ENCODE measurements at regions not wholly inside any gene's neighbourhood (a gene's known extent, or its start where the extent isn't known, plus 50 kb on each side); places are given as distances from the start of the nearest gene placed in this dataset.

DNA sequence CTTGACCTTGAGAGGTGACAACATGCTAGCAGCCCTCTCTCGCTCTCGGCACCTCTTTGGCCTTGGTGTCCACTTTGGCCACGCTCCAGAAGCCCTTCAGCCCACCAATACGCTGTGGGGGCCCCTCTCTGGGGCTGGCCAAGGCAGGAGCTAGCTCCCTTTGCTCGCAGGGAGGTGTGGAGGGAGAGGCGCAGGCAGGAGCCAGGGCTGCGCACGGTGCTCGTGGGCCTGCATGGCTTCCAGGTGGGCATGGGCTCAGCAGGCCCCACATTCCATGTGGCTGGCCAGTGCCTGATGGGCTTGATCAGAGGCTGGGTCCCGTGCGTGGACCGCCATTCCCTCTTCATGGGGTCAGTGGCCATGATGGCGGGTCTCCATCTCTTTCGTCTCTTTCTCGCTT lies 1237.0 kb upstream of the USP15 start:
- TF ChIP-seq CTCF (IDR thresholded peaks at IDR 0.05; ENCODE audit: borderline replicate concordance, control extremely low read depth, extremely low read depth, insufficient read depth, missing control alignments) = no peak
- in situ Hi-C loops (cut with MboI; ENCODE audit: low sequenced_read_pairs, unreplicated experiment) = no loop called here
- DNase-seq (ENCODE audit: low spot score) = no peak

DNA sequence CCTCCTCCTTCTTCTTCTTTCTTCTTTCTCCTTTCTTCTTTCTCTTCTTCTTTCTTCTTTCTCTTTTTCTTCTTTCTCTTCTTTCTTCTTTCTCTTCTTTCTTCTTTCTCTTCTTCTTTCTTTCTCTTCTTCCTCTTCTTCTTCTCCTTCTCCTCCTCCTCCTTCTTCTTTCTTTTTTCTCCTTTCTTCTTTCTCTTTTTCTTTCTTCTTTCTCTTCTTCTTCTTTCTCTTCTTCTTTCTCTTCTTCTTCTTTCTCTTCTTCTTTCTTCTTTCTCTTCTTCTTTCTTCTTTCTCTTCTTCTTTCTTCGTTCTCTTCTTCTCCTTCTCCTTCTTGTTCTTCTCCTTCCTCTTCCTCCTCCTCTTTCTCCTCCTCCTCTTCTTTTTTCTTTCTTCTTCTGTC lies 1230.7 kb upstream of the USP15 start:
- no peak for TF ChIP-seq CTCF (IDR thresholded peaks at IDR 0.05; ENCODE audit: borderline replicate concordance, control extremely low read depth, extremely low read depth, insufficient read depth, missing control alignments)
- DNase-seq (ENCODE audit: low spot score) = no peak
- in situ Hi-C loops (cut with MboI; ENCODE audit: low sequenced_read_pairs, unreplicated experiment) = no loop called here

GRCh38 chr12:61037792-61038191 lies 1222.4 kb upstream of the USP15 start:
- DNase-seq (ENCODE audit: low spot score) = no peak
- in situ Hi-C loops (cut with MboI; ENCODE audit: low sequenced_read_pairs, unreplicated experiment) = no loop called here
- no peak for TF ChIP-seq CTCF (IDR thresholded peaks at IDR 0.05; ENCODE audit: borderline replicate concordance, control extremely low read depth, extremely low read depth, insufficient read depth, missing control alignments)

GRCh38 chr12:61043838-61044237 lies 1216.4 kb upstream of the USP15 start:
- no peak for TF ChIP-seq CTCF (IDR thresholded peaks at IDR 0.05; ENCODE audit: borderline replicate concordance, control extremely low read depth, extremely low read depth, insufficient read depth, missing control alignments)
- in situ Hi-C loops (cut with MboI; ENCODE audit: low sequenced_read_pairs, unreplicated experiment) = no loop called here
- DNase-seq (ENCODE audit: low spot score) = no peak

- no peak for DNase-seq (ENCODE audit: low spot score)
- no peak for TF ChIP-seq CTCF (IDR thresholded peaks at IDR 0.05; ENCODE audit: borderline replicate concordance, control extremely low read depth, extremely low read depth, insufficient read depth, missing control alignments)
- in situ Hi-C loops (cut with MboI; ENCODE audit: low sequenced_read_pairs, unreplicated experiment) = no loop called here
These were observed 1215.4 kb upstream of the USP15 start for GRCh38 chr12:61044766-61045165.

DNA sequence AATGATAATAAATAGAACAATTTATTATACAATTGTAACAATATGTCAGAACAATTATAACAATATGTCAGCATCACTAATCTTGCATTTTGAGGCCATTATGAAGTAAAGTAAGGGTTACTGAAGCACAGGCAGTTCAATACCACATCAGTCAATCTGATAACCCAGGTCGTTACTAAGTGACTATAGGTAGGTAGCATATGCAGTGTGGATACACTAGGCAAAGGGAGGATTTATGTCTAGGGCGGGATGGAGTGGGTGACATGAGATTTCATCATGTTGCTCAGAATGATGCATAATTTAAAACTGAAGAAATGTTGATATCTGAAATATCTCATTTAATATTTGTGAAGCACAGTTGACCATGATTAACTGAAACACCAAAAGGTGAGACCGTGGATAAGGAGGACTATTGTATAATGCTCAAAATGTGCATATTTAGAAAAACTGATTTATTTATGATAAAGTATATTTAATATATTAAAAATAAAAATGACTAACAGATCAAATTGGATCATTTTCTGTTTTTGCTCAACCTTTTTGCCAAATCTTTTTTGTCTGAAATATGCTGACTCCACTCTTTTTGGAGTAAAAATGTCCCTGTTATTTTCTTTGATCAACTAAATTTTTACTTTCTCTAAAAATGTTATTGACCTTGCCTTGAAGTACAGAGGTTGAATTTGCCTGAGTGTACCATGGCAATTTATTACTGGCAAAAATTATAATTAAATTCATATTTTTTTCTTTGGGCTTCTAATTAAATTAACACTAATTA lies 1189.4 kb upstream of the USP15 start:
- DNase-seq (ENCODE audit: low spot score) = no peak
- in situ Hi-C loops (cut with MboI; ENCODE audit: low sequenced_read_pairs, unreplicated experiment) = no loop called here
- TF ChIP-seq CTCF (IDR thresholded peaks at IDR 0.05; ENCODE audit: borderline replicate concordance, control extremely low read depth, extremely low read depth, insufficient read depth, missing control alignments) = no peak

Data from GM13976 (cell line).